Dermis blood vessel endothelial cell (primary cell): ENCODE measurements at regions not wholly inside any gene's neighbourhood (a gene's known extent, or its start where the extent isn't known, plus 50 kb on each side); places are given as distances from the start of the nearest gene placed in this dataset.
"Not testable (repeated sequence)": the region's sequence is repeated elsewhere in the genome, so short reads cannot be mapped to it uniquely, and the experiment has no call there.

Source experiments
- DNase-seq: peaks from one replicate; pipeline ENCODE4 v3.0.0; 2010

DNA sequence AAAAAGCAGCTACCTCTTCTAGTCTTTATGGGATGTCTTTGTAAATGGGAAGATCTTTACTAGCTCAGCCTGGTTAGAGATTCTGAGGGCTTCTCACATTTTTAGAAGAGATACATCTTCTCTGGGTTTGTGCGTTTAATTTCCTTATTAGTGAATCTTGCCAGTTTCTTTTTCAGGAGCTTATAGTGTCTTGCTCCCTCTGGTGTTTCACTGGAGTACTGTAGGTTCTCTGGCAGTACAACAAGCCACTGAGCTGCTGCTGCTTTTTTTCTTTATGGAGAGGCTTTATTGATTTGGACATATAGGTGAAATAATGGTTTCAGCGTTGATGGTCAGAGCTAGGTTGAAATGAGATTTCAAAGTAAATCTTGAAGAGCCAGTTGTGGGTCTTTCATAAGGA lies 82.9 kb downstream of the LAS1L start:
- peak; percentile 50 for DNase-seq

DNA sequence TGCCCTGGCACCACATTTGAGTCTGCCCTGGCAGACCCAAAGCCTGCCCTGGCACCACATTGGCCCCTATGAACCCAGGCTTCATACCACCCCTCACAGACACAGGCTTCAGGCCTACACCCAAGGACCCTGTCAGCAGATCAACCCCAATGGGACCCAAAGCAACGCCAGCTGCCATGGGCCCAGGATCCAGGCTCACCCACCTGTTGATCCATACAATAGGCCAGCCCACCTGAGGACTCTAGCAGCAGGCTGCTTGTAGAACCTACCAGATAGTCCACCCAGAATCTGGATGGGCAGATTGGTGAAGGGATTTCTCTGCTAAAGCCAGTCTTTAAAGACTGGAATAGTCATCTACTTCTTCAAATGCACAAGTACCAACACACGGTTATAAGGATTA lies 114.4 kb downstream of the LAS1L start:
- no peak for DNase-seq

DNA sequence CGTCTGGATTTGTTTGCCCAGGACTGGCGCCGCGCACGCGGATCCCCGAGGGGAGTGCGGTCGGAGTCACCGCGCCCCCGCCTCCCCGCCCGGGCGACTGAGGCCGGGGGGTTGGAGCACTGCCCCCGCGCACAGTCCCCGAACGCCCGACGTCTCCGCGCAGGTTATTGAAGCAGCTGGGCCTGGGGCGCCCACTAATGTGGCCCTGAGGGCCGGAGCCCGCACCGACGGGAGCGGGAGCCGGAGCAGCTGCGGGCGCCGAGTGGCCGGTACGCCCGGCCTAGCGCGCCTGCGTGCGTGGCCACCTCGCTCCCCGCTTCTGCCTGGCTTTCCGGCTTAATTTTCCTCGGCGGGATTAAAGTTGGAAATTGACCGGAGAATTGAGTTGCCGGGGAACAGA lies 126.9 kb downstream of the LAS1L start:
- DNase-seq: not testable (repeated sequence)

DNA sequence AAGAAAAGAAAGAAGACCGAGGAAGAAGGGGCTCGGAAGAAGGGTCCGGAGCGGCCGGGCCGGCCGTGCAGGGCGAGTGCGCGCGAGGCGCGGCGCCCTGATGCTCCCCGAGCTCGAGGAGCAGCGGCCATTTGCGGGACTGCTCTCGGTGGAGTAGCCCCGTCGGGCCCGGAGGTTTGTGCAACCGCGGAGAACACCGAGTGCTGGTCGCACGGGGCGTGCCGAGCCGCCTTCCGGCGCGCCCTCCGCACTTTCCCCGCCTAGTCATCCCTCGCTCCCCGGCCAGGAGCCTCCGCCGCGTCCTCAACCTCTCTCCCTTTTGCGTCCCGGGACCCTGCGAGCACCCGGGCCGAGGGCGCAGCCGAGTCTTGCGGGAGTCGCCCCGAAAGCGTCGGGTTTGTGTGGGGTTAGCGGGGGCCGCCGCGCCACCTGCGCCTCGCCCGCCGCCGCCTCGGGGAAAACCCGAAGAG lies 127.4 kb downstream of the LAS1L start:
- DNase-seq: no peak

DNA sequence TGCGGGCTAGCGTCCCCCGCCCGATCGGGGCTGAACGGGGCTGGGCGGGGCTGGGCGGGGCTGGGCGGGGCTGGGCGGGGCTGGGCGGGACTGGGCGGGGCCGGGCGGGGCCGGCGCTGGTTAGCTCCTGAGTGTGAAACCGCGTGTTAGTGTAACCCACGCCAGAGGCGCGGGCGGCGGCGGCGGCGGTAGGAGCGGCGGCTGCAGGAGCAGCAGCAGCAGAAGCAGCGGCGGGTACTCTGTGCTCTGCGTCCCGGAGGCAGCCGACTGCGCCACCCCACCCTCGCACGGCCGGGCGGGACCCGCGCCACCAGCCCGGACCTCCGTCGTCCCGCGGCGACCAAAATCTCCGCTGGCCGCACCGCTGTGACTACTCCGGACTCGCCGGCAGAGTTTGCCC lies 128.1 kb downstream of the LAS1L start:
- DNase-seq: no peak

DNA sequence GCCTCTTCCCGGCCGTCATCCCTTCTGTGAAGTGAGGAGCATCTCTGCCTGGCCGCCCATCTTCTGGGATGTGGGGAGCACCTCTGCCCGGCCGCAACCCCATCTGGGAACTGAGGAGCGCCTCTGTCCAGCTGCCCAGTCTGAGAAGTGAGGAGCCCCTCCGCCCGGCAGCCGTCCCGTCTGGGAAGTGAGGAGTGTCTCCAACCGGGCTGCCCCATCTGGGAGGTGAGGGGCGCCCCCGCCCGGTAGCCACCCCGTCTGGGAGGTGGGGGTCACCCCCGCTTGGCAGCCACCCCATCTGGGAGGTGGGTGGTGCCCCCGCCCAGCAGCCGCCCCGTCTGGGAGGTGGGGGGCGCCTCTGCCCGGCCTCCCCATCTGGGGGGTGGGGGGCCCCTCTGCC lies 142.3 kb downstream of the LAS1L start:
- DNase-seq: no peak

DNA sequence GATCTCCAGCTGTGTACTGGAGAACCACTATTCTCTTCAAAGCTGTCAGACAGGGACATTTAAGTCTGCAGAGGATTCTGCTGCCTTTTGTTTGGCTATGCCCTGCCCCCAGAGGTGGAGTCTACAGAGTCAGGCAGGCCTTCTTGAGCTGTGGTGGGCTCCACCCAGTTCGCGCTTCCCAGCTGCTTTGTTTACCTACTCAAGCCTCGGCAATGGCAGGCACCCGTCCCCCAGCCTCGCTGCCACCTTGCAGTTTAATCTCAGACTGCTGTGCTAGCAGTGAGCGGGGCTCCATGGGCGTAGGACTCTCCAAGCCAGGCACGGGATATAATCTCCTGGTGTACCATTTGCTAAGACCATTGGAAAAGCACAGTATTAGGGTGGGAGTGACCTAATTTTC lies 145.5 kb downstream of the LAS1L start:
- not testable (repeated sequence) for DNase-seq
